Mesendoderm (in vitro differentiated cells): ENCODE measurements at regions not wholly inside any gene's neighbourhood (a gene's known extent, or its start where the extent isn't known, plus 50 kb on each side); places are given as distances from the start of the nearest gene placed in this dataset.

Experiments used
- DNase-seq: peaks from one replicate; pipeline ENCODE4 v3.0.0; 2013
- H2AK5ac ChIP-seq: 2 replicates; pipeline ENCODE4 v1.6.1; 2013; ENCODE audit warnings: low read length, inconsistent platforms
- H2BK120ac ChIP-seq: 2 replicates; pipeline ENCODE4 v1.6.1; 2013; ENCODE audit warnings: low read depth, mild to moderate bottlenecking, low read length, moderate library complexity, mixed read lengths
- H2BK15ac ChIP-seq: replicated peaks from 2 replicates; pipeline ENCODE4 v1.6.1; 2013; ENCODE audit warnings: low read depth, mild to moderate bottlenecking, moderate library complexity
- H2BK5ac ChIP-seq: 2 replicates; pipeline ENCODE4 v1.6.1; 2013; ENCODE audit warnings: low read length, inconsistent platforms
- H3K18ac ChIP-seq: 2 replicates; pipeline ENCODE4 v1.6.1; 2013; ENCODE audit warnings: mild to moderate bottlenecking, low read length, mixed read lengths
- H3K23ac ChIP-seq: one replicate; pipeline ENCODE4 v1.6.1; 2013; ENCODE audit warnings: low read length
- H3K27ac ChIP-seq: 2 replicates; pipeline ENCODE4 v1.5.1; 2013; ENCODE audit warnings: low read depth, mild to moderate bottlenecking, inconsistent platforms, low read length, moderate library complexity
- H3K27me3 ChIP-seq: 2 replicates; pipeline ENCODE4 v1.6.1; 2013; ENCODE audit warnings: low read length, control low read depth, mild to moderate bottlenecking, inconsistent platforms; ENCODE audit not compliant: insufficient read depth, poor library complexity
- H3K36me3 ChIP-seq: 2 replicates; pipeline ENCODE4 v1.6.1; 2013; ENCODE audit warnings: low read length, inconsistent platforms; ENCODE audit not compliant: control insufficient read depth, insufficient read depth
- H3K4ac ChIP-seq: one replicate; pipeline ENCODE4 v1.6.1; 2013; ENCODE audit warnings: low read depth, mild to moderate bottlenecking, low read length, moderate library complexity
- H3K4me1 ChIP-seq: 2 replicates; pipeline ENCODE4 v1.6.1; 2013; ENCODE audit warnings: low read depth, low read length, inconsistent platforms; ENCODE audit not compliant: control insufficient read depth
- H3K4me2 ChIP-seq: 2 replicates; pipeline ENCODE4 v1.6.1; 2013; ENCODE audit warnings: low read length
- H3K4me3 ChIP-seq: 2 replicates; pipeline ENCODE4 v1.5.1; 2013; ENCODE audit warnings: mild to moderate bottlenecking, low read length
- H3K56ac ChIP-seq: one replicate; pipeline ENCODE4 v1.6.1; 2013; ENCODE audit warnings: low read length
- H3K79me1 ChIP-seq: 2 replicates; pipeline ENCODE4 v1.6.1; 2013; ENCODE audit warnings: low read length, inconsistent platforms
- H3K79me2 ChIP-seq: 2 replicates; pipeline ENCODE4 v1.6.1; 2013; ENCODE audit warnings: mild to moderate bottlenecking, low read length; ENCODE audit not compliant: control insufficient read depth, insufficient read depth
- H3K9ac ChIP-seq: 2 replicates; pipeline ENCODE4 v1.6.1; 2013; ENCODE audit warnings: low read length, inconsistent platforms
- H4K5ac ChIP-seq: one replicate; pipeline ENCODE4 v1.6.1; 2013; ENCODE audit warnings: low read length
- H4K8ac ChIP-seq: one replicate; pipeline ENCODE4 v1.6.1; 2013; ENCODE audit warnings: low read depth, mild to moderate bottlenecking, control low read depth, low read length, moderate library complexity
- WGBS: extraction: QIAGEN DNeasy Blood & Tissue Kit; methylation state at CpG from one replicate; pipeline ENCODE4 v1.1.7; 2013; ENCODE audit warnings: low lambda C conversion rate, missing lambda C conversion rate; ENCODE audit not compliant: insufficient coverage; ENCODE audit errors: extremely low coverage; 5-methylcytosine and 5-hydroxymethylcytosine counted together

- Histone ChIP-seq H3K23ac (no peak overlapping the region), H2BK15ac (no peak overlapping the region), H3K4me3 (no peak overlapping the region), H3K79me1 (no peaks in the 10 kb centered on the region), H2BK120ac (no peak overlapping the region), H3K18ac (no peak overlapping the region), H3K4me2 (no peak overlapping the region), H3K27me3 (no peaks in the 10 kb centered on the region), H4K8ac (no peak overlapping the region), H3K4me1 (no peaks in the 10 kb centered on the region), H3K4ac (no peak overlapping the region), H3K56ac (no peak overlapping the region), H3K79me2 (no peaks in the 10 kb centered on the region), H3K9ac (no peak overlapping the region), H3K27ac (no peak overlapping the region), H2BK5ac (no peak overlapping the region), H3K36me3 (no peaks in the 10 kb centered on the region), H2AK5ac (no peak overlapping the region), H4K5ac (no peak overlapping the region)
- DNase-seq = no peak
- no CpG with 5 or more reads among the region's 2 CpGs for WGBS
Measured at GRCh38 chr2:225995796-225996461, 596.4 kb downstream of the NYAP2 start.

GRCh38 chr2:225994748-225995405 is 595.4 kb downstream of the NYAP2 start:
- Histone ChIP-seq H4K5ac (no peak overlapping the region), H3K79me1 (no peaks in the 10 kb centered on the region), H2BK120ac (no peak overlapping the region), H4K8ac (no peak overlapping the region), H3K4ac (no peak overlapping the region), H3K4me2 (no peak overlapping the region), H3K4me3 (no peak overlapping the region), H3K23ac (no peak overlapping the region), H3K56ac (no peak overlapping the region), H3K27ac (no peak overlapping the region), H2AK5ac (no peak overlapping the region), H3K9ac (no peak overlapping the region), H3K36me3 (no peaks in the 10 kb centered on the region), H3K18ac (no peak overlapping the region), H3K4me1 (no peaks in the 10 kb centered on the region), H2BK5ac (no peak overlapping the region), H3K79me2 (no peaks in the 10 kb centered on the region), H2BK15ac (no peak overlapping the region), H3K27me3 (no peaks in the 10 kb centered on the region)
- WGBS = no CpG with 5 or more reads among the region's 3 CpGs
- DNase-seq = no peak

- H3K36me3 ChIP-seq = no peaks in the 10 kb centered on the region
Measured at GRCh38 chr2:225993430-225993829, 593.9 kb downstream of the NYAP2 start.

GRCh38 chr2:225989809-225990208 is 590.3 kb downstream of the NYAP2 start:
- WGBS = no CpG with 5 or more reads among the region's 4 CpGs
- Histone ChIP-seq H3K18ac (no peak overlapping the region), H3K27ac (no peak overlapping the region), H3K79me1 (no peaks in the 10 kb centered on the region), H3K23ac (no peak overlapping the region), H2BK120ac (no peak overlapping the region), H3K36me3 (no peaks in the 10 kb centered on the region), H3K4ac (no peak overlapping the region), H3K4me1 (no peaks in the 10 kb centered on the region), H3K4me3 (no peak overlapping the region), H2BK15ac (no peak overlapping the region), H3K27me3 (no peaks in the 10 kb centered on the region), H2AK5ac (no peak overlapping the region), H3K79me2 (no peaks in the 10 kb centered on the region), H2BK5ac (no peak overlapping the region), H4K5ac (no peak overlapping the region), H3K56ac (no peak overlapping the region), H4K8ac (no peak overlapping the region), H3K4me2 (no peak overlapping the region), H3K9ac (no peak overlapping the region)
- no peak for DNase-seq

More at GRCh38 chr2:225993430-225993829, 593.9 kb downstream of the NYAP2 start:
- H3K4me1 ChIP-seq = no peaks in the 10 kb centered on the region
- no peaks in the 10 kb centered on the region for H3K79me2 ChIP-seq
- no peak overlapping the region for H3K4me3 ChIP-seq
- no peak overlapping the region for H4K5ac ChIP-seq
- H3K27me3 ChIP-seq = no peaks in the 10 kb centered on the region
- H3K27ac ChIP-seq = no peak overlapping the region
- H2BK15ac ChIP-seq = no peak overlapping the region
- H2AK5ac ChIP-seq = no peak overlapping the region
- no peak overlapping the region for H3K18ac ChIP-seq
- H3K4me2 ChIP-seq = no peak overlapping the region
- no peak overlapping the region for H3K4ac ChIP-seq
- no peak overlapping the region for H3K23ac ChIP-seq
- WGBS = no CpG with 5 or more reads among the region's 2 CpGs
- H2BK5ac ChIP-seq = no peak overlapping the region
- H3K79me1 ChIP-seq = no peaks in the 10 kb centered on the region
- no peak overlapping the region for H3K56ac ChIP-seq
- DNase-seq = no peak
- no peak overlapping the region for H4K8ac ChIP-seq
- no peak overlapping the region for H3K9ac ChIP-seq
- no peak overlapping the region for H2BK120ac ChIP-seq

- no peak overlapping the region for H2BK15ac ChIP-seq
- H3K27me3 ChIP-seq = no peaks in the 10 kb centered on the region
- WGBS = no CpG with 5 or more reads among the region's 7 CpGs
- H3K4me2 ChIP-seq = no peak overlapping the region
- H3K79me1 ChIP-seq = no peaks in the 10 kb centered on the region
- no peaks in the 10 kb centered on the region for H3K4me1 ChIP-seq
- H3K27ac ChIP-seq = no peak overlapping the region
- no peak overlapping the region for H4K5ac ChIP-seq
- no peak overlapping the region for H3K56ac ChIP-seq
- no peak overlapping the region for H3K23ac ChIP-seq
- no peaks in the 10 kb centered on the region for H3K79me2 ChIP-seq
- H2AK5ac ChIP-seq = no peak overlapping the region
- no peak for DNase-seq
- no peaks in the 10 kb centered on the region for H3K36me3 ChIP-seq
- no peak overlapping the region for H4K8ac ChIP-seq
- no peak overlapping the region for H3K4me3 ChIP-seq
- no peak overlapping the region for H3K18ac ChIP-seq
- no peak overlapping the region for H3K9ac ChIP-seq
- no peak overlapping the region for H2BK120ac ChIP-seq
- H3K4ac ChIP-seq = no peak overlapping the region
- H2BK5ac ChIP-seq = no peak overlapping the region
Measured at GRCh38 chr2:225980372-225980771, 580.9 kb downstream of the NYAP2 start.
